Fibroblast of skin of right biceps (primary cell): ENCODE measurements at regions not wholly inside any gene's neighbourhood (a gene's known extent, or its start where the extent isn't known, plus 50 kb on each side); places are given as distances from the start of the nearest gene placed in this dataset.
"Not testable (repeated sequence)": the region's sequence is repeated elsewhere in the genome, so short reads cannot be mapped to it uniquely, and the experiment has no call there.

Experiments
- DNase-seq: peaks from one replicate; pipeline ENCODE4 v3.0.0-alpha.2; 2013

DNA sequence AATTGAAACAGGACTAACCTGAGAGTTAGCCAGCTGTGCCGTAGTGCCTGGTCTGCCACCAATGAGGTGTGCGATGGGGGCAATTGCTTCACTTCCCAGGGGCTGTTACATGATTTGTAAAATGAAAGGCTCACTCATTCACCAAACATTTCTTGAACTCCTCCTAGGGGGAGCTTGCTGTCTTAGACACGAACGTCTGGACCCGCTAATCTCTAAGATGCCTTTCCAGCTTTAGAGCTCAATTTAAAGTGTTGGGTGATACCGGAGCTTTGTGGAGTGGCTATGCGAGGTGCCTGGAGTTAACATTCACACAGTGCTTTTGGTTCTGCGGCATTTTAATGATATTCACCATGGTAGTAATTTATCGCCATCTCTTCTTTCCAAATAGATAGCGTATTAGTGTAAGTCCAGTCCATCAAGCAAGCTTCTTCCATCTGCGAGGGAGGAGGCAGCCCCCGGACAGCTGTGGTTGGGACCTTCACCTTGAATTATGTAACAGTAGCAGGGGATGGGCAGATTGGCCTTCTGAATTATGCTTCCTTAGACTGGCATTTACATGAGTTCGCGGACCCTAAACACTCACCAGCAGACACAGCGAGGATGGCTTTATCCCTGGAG, 179.9 kb downstream of the ADSS2 start:
- peak; percentile 50 for DNase-seq

DNA sequence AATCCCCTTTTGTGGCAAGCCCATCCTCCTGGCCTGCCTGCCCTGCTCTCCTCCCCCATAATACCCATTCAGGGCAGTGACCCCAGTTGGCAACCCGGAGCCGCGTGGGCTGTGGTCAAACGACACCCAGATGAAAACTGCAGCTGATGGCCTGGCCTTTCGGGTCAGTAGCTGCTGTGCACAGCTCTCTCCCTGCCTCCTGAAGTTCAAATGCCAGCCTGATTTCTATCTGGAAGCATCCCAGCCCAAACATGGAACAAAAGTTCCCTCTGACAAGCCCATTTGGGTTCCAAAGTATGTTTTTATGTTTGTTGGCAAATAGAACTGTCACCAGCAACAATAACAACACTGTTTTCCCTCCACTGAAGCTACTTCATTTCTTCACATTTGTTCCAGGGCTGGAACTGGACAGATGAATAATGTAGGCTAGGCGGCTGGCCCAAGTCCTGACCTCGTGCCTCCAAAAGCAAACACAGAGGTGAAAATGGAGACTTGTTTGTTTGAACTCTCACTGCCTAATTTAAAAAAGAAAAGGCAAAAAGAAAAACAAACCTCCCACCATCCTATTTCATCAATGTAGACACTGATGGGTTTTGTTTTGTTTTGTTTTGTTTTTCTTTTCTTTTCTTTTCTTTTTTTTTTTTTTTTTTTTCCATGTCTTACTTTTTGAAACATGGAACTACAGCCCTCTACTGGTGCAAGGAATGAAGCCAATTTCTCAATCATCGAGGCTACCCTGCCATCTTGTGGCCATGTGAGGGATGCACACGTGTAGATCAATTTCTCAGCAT, 179.0 kb downstream of the ADSS2 start:
- DNase-seq: peak; percentile 87

DNA sequence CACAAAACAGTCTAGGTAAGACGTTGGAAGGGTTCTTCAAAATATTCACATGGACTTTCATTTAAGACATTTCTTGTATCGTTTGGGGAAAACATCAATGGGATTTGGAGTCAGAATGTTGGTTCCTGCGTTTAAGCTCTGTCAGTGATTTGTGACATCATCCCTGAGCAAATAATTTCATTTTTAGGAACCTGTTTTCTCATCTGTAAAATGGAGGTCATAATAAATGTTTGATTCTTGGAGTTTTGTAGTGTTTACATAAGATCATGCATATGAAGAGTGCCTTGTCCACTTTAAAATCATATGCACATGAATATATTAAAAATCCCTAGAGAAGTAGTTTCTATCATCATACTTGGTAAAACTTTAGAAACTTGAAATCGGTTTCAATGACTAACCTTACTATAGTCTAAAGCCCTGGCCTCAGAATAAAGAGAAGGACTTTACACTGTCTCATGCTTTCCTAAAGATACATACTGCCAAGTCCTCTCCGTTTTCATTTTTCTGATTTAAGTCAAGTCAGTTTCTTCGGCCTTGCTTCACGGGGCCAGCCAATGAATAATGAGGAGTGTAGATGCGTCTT, 178.4 kb downstream of the ADSS2 start:
- no peak for DNase-seq

DNA sequence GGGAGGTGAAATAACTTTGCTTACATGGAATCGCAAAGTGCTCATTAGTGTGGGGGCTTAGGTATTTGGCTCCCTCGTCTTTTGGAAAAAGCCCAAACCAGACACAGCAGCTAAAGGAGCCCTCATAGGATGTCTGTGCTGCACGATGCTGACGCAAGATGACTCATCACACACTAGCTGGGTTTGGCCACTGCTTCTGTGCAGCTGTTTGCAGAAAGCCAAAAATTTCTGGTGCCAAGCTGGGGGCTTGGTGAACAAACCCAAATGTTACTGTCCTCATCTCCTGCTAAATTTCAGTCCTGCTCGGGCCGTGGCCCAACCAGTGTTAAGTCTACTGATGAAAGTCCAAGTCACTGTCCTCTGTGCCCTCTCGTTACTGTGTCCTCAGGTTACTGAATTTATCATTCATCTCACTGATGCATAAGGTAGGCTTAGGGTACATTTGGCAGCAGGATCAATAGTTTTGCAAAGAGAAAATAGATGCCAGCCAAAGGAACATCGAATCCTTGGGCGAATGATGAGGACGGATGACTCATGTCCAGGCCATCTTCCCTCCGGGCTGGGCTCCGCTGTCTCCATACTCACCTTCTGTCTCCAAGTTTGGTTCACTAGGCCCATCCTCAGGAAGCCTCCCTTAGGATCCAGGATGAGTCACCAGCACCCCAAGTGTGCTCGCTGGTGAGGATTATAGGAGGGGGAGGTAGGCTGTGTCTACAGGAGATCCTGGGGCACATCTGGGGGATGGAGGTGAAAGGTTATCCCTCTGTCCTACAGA, 177.7 kb downstream of the ADSS2 start:
- peak; percentile 100 for DNase-seq

DNA sequence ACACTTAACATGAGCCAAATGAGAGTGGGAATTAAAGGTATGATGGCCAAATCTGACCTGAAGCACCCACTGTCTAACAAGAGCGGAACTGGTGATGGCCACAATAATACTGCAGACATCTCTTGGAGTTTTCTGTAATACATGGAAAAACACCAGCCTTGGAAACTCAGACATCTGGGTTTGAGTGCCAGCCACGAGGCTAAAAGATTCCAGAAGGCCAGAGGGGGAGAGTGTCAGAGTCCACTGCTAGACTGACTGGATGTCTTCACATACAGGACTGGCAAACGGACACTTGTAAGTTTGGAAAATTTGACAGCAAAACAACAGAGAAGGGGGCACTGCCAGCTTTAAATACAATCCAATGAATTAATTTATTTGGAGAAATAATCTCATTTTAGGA, 175.1 kb downstream of the ADSS2 start:
- DNase-seq: no peak

DNA sequence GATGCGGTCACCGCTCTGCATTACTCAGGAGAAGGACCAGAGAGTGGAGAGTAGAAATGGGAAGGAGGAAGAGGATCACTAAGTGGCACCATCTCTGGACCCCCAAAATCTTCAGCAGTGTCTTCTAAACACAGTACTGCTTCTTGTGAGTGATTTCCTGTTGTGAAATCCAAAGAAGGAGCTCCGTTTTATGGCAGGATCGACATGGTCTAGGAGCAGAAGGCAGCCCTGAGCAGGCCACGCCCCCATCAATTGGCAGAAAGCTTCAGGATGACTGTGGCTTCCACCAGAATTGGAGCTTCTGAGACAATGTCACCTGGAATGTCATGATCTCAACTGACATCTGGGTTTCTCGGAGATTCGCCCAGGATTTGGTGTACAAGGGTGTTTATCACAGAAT, 171.5 kb downstream of the ADSS2 start:
- no peak for DNase-seq

DNA sequence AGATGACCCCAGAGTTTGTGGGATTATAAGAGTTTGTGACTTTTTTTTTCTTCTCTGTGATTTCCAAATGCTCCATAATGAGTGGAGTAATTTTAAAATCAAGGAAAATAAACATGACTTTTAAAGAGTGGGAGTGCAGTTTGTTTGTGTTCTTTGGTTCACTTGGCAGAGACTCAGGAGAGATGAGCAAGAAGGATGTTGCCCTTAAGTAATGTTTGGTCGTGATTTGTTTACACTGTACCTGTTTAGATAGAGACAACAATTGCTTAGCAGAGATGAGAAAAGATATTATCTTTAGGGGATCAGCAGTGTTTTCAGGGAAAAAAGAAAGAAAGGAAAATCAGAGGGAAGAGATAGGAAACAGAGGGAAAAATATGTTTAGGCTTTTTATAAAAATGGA, 170.8 kb downstream of the ADSS2 start:
- DNase-seq: no peak

DNA sequence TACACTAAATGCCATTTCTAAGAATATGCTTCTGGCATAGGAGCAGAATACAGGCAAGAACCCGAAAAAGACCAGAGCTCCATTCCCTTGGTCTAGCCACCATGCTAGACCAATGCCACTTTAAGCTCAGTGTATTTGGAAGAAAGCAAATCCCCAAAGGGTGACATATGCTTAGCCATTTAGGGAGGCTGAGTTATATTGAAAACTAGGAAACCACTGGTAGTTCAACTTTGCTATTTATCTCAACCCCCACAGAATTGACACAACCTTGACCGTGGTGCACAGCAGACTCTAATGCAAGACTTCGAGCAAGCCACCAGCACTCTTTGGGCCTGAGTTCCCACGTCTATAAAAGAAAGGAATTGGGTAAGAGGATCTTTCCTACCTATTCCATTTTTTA, 167.9 kb downstream of the ADSS2 start:
- DNase-seq: no peak

DNA sequence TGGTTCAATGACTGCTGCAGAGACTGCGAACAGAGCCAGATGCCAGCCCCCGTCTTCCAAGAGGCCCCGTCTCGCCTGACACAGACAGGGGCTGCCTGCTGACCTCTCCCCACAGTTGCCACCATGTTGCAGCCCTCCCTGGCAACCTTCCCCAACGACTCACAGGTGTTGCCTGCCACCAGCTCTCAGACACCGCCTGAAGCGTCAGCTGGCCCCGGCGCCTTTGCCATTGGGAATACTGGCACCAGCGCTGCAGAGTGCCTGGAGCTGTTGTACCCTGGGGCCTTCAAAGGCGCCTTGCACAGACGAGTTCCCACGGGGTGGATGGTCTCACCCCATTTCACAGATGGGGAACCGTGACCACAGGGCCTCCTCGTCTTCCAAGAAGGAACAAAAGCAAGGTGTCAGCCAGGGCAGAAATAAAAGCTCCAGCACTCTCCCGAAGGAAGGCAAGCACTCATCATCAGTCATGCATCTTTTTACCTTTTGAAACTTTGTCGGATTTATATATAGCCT, 167.0 kb downstream of the ADSS2 start:
- DNase-seq: no peak

DNA sequence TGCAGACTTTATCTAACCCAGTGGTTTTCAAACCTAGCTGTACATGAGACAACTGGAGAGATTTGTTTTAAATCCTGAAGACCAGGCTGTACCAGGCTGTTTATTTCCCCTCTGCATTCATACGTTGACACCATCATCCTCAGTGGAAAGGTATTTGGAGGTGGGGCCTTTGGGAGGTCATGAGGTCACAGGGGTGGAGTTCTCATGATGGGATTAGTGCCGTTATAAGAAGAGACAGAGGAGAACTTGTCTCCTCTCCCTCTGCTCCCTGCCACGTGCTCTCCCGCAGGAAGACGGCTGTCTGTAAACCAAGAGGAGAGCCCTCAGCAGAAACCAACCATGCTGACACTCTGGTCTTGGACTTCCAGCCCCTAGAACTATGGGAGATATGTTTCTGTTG, 165.4 kb downstream of the ADSS2 start:
- DNase-seq: no peak

DNA sequence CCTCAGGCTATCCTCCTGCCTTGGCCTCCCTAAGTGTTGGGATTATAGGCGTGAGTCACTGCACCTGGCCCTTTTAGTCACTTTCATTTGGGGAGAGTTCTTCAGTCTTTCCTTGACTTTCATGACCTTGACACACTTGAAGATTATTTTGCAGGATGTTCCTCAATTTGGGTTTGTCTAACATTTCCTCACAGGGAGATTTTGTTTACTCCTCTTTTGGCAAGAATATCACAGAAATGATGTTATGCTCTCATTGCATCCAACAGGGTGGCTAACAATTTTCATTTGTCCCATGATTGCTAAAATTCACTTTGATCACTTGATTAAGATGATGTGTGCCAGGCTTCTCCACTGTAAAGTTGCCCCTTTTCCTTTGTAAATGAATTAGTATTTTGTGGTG, 164.0 kb downstream of the ADSS2 start:
- no peak for DNase-seq

DNA sequence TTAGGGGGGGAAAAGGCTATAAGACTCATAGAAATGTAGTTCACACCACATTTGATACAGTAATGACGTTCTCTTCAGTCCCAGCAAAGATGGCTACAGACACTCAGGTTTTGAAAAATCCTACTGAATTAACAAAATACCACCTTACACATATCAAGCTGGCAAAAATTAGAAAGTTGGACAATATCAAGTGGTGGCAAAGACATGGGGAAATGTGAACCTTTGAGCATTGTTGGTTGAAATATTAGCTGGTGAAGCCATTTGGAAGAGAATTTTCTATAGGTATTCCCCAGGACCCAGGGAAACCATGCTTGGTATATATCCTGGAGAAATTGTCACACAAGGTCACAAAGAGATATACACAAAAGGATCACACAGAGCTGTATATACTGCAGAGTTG, 163.0 kb downstream of the ADSS2 start:
- DNase-seq: no peak

DNA sequence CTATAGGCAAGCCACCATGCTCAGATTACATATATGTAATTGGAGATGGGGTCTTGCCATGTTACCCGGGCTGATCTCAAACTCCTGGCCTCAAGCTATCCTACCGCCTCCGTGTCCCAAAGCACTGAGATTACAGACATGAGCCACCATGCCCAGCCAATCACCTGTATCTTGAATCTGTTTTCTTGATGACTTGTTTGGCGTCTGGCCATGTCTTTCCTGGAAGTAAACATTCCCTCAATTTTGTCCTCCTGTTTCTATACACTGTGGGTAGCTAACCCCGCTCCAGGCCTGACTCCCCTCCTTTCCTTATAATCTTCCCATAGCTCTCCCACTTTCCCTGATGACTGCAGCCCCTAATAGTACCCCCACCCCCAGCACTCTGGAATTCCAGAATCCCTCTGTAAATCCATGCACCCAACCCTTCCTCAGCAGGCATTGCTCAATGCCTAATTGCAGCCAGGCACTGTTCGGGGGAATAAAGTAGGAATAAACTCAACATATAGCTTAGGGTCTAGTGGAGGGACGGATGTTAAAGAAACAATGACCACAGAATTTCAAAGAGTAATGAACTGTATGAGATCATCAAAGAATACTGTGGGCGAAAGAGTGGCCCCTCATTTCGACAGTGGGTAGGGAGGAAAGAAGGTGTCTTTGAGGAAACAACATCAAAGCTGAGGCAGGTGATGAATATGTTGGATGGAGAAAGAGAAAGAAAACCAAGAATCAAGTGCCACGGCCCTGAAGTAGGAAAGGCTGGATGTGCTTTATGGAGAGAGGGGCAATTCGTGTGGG, 161.5 kb downstream of the ADSS2 start:
- DNase-seq: no peak

DNA sequence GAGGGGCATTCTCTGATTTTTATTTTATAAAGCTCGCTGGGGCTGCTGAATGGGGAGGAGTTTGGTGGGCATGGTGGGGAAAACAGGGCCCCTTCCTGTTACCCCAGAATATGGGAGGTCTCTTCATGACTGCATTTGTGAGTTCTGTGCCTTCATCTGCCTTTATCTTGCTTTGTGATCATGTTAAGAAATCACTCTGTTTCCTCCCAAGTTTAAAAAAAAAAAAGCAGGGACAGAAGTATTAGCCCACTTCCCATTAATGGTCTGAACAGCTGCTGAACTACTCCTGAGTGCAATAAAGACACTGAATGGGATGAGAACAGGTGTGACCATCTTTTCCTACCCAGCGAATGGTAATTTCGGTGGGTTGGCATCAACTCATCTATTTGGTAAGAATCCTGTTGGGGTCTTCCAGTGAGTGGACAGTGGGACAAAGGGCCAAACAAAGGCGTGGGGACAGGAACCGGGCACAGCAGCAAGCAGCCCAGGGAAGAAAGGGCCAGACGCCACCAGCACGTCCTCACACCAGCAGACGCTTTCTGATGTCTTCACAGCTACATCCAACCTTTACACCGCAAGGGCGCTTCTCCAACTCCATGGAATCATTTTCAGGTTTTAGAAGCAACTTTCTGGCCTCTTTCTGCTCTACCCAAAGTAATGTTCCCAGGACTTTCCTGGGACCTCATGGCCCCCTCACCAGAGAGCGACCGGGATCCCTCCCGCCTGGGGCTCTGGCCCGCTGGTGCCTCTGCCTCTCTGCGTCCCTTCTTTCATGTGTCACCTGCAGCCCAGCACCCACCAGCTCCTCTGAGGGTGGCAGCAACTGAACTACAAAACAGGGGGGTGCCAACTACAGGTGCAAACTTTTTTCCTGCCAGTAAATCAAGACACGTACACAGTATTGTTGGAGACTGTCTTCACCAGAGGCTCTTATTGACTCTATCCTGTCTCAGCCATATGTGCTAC, 160.2 kb downstream of the ADSS2 start:
- DNase-seq: no peak

DNA sequence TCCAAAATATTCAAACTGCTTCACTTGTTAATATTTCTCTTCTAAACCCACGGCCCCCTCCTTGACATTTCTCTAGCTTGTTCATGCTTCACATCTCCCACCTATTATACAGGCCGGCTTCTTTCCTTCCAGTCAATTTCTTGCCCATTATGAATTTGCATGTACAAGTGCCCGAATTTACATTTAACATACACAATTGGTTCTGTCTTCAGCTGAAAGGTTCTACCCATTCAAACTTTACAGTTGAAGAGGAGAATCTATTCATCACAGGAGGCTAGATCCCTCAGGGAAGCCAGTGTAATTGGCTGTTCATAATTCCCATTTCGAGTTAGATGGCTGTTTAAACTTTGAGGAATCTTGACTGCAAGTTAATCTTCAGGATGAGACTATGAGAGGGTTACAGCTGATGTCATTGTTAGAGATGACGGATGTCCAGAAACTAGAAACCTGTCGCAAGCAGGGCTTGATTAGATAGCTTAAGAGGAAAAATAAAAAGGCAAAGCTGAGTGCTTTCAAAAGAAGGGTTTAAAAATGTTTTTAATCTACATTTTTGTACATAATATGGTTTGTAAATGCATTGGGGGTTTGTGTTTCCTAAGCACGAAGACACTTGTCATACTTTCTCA, 157.0 kb downstream of the ADSS2 start:
- no peak for DNase-seq

DNA sequence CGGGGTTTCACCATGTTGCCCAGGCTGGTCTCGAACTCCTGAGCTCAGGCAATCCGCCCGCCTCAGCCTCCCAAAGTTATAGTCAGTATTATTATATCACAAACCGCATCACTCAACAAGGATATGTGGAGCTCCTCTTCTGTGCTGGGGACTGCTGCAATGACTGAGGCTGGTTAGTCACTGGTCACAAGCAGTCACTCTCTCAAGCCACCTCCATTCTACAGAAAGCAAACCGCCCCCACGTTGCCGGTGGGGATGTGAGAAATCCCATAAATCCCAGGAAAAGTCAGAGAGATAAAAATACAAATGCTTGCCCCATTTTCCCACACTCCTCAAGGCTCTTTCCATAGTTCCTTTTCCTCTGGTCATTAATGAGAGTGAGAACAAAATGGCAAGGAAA, 155.7 kb downstream of the ADSS2 start:
- no peak for DNase-seq

DNA sequence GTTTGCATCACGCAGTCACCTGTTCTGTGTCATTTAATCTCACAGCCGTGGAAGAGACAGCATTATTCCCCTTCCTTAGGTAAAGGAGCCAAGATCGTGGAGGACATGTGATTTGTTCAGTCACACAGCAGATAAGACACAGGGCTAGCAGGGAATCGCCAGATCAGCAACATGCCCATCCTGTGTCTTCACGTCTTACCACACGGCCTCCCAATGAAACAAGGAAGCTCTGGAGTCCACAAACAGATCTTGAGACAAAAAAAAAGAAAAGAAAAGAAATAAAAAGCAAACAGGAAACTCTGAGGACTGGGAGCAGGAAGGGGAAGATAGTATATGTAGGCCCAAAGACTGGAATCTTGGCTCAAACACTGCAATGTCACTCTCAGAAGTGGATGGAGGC, 155.3 kb downstream of the ADSS2 start:
- no peak for DNase-seq

DNA sequence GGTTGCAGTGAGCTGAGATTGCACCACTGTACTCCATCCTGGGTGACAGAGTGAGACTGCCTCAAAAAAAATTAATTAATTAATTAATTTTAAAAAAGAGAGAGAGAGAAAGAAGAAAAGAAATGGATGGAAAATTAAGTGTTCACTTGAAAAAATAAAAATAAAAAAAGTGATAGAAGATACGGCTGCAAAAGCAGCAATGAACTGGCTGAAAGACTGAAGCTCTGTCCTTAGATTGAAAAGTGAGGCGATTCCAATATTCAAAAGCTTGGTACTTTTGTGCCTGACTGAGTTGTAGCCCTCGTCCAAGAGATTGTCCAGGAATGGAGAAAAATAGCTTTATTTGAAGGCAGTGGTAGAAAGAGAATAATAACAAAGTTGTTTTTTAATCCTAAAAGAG, 154.6 kb downstream of the ADSS2 start:
- DNase-seq: no peak

DNA sequence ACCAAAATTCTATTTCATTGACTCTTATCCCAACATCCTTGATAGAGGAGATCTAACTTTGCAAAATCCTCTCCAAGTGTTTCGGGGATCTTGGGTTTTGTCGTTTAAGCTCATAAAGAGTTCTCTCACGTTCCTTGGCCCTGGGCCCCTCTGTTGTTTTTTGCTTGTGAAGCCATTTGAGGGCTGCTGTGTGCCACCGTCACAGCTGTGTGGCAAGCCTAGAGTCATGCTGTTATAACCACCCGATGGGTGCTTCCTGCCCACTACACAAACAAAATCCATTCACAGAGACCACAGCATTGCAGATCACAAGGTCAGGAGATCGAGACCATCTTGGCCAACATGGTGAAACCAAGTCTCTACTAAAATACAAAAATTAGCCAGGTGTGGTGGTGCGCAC, 154.1 kb downstream of the ADSS2 start:
- no peak for DNase-seq

DNA sequence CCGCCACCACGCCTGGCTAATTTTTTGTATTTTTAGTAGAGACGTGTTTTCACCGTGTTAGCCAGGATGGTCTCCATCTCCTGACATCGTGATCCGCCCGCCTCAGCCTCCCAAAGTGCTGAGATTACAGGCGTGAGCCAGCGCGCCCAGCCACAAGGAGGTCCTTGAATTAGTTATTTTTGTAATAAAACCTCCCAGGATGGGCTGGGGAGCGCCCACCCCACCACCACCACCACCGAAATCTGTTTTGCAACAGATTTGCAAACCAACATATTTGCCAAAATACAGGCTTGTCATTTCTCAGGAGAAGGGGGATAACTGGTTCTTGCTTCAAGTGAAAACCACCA, 151.7 kb downstream of the ADSS2 start:
- DNase-seq: not testable (repeated sequence)

DNA sequence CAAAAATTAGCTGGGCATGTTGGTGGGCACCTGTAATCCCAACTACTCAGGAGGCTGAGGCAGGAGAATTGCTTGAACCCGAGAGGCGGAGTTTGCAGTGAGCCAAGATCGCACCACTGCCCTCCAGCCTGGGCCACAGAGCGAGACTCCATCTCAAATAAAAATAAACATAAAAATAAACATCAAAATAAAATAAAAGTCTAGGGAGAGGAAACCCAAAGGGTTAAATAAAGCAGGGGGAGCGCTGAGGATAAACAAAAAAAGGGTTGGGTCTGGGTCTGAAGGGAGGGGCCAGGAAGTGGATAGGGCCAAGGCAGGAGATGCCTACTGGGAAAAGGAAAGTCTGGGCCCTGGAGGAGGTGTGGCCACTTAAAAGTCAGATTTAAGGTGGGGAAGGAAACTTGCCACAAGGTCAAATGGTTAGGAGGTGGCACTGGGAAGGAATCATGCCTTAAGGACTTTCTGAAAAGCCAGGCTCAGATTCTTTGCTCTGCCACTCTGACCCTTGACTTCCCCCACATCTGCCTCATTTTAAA, 150.0 kb downstream of the ADSS2 start:
- no peak for DNase-seq
